Ishikawa (cell line): ENCODE measurements at regions not wholly inside any gene's neighbourhood (a gene's known extent, or its start where the extent isn't known, plus 50 kb on each side); places are given as distances from the start of the nearest gene placed in this dataset.

Source experiments
- CREB1 ChIP-seq: IDR thresholded peaks from 2 replicates; pipeline ENCODE4 v1.6.1; 2012; ENCODE audit warnings: low read depth
- EGR1 ChIP-seq: IDR thresholded peaks from 2 replicates; pipeline ENCODE4 v1.6.1; 2012
- FOXM1 ChIP-seq: IDR thresholded peaks from 2 replicates; pipeline ENCODE4 v1.6.1; 2012; ENCODE audit warnings: low read depth, borderline replicate concordance
- RAD21 ChIP-seq: IDR thresholded peaks from 2 replicates; pipeline ENCODE4 v1.6.1; 2012; ENCODE audit warnings: low read depth
- TAF1 ChIP-seq: IDR thresholded peaks from 2 replicates; pipeline ENCODE4 v1.6.1; 2012; ENCODE audit warnings: low read depth, mild to moderate bottlenecking
- YY1 ChIP-seq: IDR thresholded peaks from 2 replicates; pipeline ENCODE4 v1.6.1; 2012; ENCODE audit warnings: low read depth
- TF ChIP-seq, protein P1 (sequence below): IDR thresholded peaks from 2 replicates; pipeline ENCODE4 v1.6.1; 2012; ENCODE audit warnings: low read depth, mild to moderate bottlenecking

DNA sequence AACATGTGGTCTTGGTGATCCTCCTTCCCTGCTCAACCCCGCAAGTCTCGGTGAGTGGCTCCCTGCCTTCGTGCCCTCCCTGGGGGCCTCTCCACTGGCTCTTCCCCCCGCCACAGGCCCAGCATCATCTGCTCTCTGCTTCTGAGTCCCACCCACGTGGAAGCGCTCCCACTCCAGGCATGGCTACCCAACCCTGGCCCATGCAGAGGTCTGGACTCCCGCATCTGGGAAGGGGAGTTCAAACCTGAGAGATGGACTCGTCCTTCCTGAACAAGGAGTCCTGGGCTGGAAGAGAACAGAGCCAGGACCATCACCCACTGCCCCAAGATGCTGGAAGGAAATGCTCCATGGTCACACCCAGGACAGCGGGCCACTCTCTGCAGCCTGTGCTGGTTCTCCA is 90.8 kb downstream of the DHCR7 start:
- no peak for TF ChIP-seq EGR1
- no peak for TF ChIP-seq TAF1
- no peak for TF ChIP-seq RAD21
- TF ChIP-seq, protein P1, sequence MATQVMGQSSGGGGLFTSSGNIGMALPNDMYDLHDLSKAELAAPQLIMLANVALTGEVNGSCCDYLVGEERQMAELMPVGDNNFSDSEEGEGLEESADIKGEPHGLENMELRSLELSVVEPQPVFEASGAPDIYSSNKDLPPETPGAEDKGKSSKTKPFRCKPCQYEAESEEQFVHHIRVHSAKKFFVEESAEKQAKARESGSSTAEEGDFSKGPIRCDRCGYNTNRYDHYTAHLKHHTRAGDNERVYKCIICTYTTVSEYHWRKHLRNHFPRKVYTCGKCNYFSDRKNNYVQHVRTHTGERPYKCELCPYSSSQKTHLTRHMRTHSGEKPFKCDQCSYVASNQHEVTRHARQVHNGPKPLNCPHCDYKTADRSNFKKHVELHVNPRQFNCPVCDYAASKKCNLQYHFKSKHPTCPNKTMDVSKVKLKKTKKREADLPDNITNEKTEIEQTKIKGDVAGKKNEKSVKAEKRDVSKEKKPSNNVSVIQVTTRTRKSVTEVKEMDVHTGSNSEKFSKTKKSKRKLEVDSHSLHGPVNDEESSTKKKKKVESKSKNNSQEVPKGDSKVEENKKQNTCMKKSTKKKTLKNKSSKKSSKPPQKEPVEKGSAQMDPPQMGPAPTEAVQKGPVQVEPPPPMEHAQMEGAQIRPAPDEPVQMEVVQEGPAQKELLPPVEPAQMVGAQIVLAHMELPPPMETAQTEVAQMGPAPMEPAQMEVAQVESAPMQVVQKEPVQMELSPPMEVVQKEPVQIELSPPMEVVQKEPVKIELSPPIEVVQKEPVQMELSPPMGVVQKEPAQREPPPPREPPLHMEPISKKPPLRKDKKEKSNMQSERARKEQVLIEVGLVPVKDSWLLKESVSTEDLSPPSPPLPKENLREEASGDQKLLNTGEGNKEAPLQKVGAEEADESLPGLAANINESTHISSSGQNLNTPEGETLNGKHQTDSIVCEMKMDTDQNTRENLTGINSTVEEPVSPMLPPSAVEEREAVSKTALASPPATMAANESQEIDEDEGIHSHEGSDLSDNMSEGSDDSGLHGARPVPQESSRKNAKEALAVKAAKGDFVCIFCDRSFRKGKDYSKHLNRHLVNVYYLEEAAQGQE: no peak
- TF ChIP-seq CREB1: no peak
- no peak for TF ChIP-seq FOXM1
- no peak for TF ChIP-seq YY1
